ENCODE measurements at regions not wholly inside any gene's neighbourhood (a gene's known extent, or its start where the extent isn't known, plus 50 kb on each side); places are given as distances from the start of the nearest gene placed in this dataset.

DNA sequence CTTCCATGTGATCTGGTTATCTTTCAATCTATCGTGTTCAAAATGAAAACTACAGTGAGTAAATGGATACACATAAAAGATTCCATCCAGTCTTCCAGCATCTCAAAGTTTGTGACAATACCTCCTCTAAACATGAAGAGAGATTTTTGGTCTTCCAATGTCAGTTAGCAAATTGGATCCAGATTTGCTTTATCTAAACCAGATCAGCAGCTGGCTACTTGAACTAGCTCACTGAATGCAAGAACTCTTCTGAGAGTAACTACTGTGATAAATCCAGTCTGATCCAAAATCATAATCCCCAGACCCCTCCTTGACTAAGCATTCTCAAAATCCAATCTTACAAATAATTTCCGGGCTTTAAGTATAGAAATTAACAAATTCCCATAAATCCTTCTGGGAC lies 2177.9 kb upstream of the C9orf72 start:
- H3K4me1 Mint-ChIP-seq = no peaks in the 10 kb centered on the region
- H3K27me3 Mint-ChIP-seq (ENCODE audit: low read depth in 3 of 3) = peaks cover 0 to 2% (median 0%) of the 10 kb centered on the region in 3 donors

DNA sequence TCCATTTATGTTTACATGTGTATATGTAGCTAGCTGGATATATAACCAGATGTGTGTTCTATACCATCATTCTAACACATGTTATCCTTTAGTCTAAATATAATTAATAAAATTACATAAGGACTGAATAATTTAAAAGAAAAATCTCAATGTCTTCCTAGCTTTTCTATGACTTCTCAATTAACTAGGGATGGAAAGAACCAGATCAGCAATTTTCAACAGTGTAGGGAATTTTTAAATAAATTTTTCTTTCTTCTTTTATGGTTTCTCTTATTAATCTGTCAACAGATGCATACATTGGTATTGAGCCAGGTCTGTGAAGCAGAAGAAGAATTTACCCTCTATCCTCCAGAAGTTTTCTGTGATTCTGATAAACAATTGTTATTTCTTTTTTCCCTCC lies 2180.4 kb upstream of the C9orf72 start:
- no peak for DNase-seq
- Mint-ChIP-seq H3K4me1 (no peaks in the 10 kb centered on the region), H3K4me3 (no peak overlapping the region), H3K27me3 (ENCODE audit: low read depth in 3 of 3) (peaks cover 0 to 2% (median 0%) of the 10 kb centered on the region in 3 donors), H3K36me3 (no peaks in the 10 kb centered on the region), H3K9me3 (peaks cover 4 to 21% (median 10%) of the 10 kb centered on the region in 6 donors), H3K27ac (no peak overlapping the region)

More for the DNA sequence above, 2177.9 kb upstream of the C9orf72 start:
- H3K27ac Mint-ChIP-seq = no peak overlapping the region
- no peak for DNase-seq
- no peaks in the 10 kb centered on the region for H3K36me3 Mint-ChIP-seq
- H3K9me3 Mint-ChIP-seq = peaks cover 5 to 27% (median 12%) of the 10 kb centered on the region in 6 donors
- H3K4me3 Mint-ChIP-seq = no peak overlapping the region

DNA sequence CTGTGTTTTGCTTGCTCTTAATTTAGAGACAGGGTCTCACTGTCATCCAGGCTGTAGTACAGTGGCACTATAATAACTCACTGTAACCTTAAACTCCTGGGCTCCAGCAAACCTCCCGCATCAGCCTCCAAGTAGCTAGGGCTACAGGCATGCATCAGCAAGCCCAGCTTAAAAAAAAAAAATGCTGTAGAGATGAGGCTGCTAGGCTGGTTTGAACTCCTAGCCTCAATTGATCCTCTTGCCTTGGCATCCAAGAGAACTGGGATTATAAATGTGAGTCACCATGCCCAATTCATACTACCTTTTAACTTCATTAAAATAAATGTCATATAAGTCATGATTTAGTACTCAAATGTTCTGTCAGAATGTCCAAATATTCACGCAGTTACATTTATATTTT lies 2195.7 kb upstream of the C9orf72 start:
- Mint-ChIP-seq H3K9me3 (peaks cover 7 to 55% (median 14%) of the 10 kb centered on the region in 6 donors), H3K27ac (no peak overlapping the region), H3K36me3 (peaks cover 0 to 4% (median 4%) of the 10 kb centered on the region in 3 donors), H3K4me1 (peaks cover 0 to 1% of the 10 kb centered on the region in 2 donors), H3K4me3 (no peak overlapping the region), H3K27me3 (ENCODE audit: low read depth in 3 of 3) (peaks cover 0 to 3% (median 0%) of the 10 kb centered on the region in 3 donors)
- DNase-seq = no peak

DNA sequence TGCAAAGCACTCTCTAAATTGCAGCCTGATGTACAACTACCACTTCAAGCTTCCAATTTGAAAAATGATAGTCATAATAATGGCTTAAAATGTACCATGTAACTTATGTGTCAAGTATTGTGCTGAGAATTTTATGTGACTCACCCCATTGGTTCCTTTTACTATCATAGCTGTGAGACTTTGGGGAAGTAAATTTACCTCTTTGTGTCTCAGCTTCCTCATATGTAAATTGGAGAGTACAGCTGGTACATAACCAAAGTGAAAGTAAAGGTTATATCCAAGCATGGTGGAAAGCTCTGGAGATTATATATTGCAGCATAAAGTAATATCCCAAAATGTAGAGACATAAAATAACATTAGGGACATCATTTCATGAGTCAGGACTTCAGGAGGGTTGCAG lies 2200.4 kb upstream of the C9orf72 start:
- no peaks in the 10 kb centered on the region for H3K36me3 Mint-ChIP-seq
- no peak overlapping the region for H3K27ac Mint-ChIP-seq
- peaks cover 0 to 1% of the 10 kb centered on the region in 2 donors for H3K4me1 Mint-ChIP-seq
- DNase-seq = no peak
- peak overlapping the region in 1 of 5 donors; percentile 28 for H3K4me3 Mint-ChIP-seq
- peaks cover 0 to 1% (median 0%) of the 10 kb centered on the region in 3 donors for H3K27me3 Mint-ChIP-seq (ENCODE audit: low read depth in 3 of 3)
- peaks cover 3 to 31% (median 9%) of the 10 kb centered on the region in 6 donors for H3K9me3 Mint-ChIP-seq

DNA sequence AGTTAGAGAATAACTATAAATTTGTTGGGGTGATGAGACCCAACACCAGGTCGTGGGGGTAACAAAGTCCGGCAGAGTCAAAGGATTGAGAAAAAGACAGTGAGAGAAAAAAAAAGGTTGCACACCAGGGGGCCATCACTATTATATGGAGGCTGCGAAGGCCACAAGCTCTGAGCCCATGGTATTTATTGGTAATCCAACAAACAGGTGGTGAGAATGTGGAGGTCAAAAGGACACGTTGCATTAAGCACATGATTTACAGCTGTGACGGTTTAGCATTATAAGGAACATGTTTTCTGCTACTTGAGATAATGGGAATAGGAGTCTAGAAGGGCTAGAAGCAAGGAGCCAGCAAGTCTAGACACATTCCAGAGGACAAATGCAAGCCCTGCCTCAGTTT lies 2202.2 kb upstream of the C9orf72 start:
- Mint-ChIP-seq H3K27me3 (ENCODE audit: low read depth in 3 of 3) (no peaks in the 10 kb centered on the region), H3K36me3 (no peaks in the 10 kb centered on the region), H3K27ac (no peak overlapping the region), H3K9me3 (peaks cover 4 to 18% (median 13%) of the 10 kb centered on the region in 6 donors), H3K4me1 (peaks cover 0 to 1% of the 10 kb centered on the region in 2 donors), H3K4me3 (no peak overlapping the region)
- no peak for DNase-seq

DNA sequence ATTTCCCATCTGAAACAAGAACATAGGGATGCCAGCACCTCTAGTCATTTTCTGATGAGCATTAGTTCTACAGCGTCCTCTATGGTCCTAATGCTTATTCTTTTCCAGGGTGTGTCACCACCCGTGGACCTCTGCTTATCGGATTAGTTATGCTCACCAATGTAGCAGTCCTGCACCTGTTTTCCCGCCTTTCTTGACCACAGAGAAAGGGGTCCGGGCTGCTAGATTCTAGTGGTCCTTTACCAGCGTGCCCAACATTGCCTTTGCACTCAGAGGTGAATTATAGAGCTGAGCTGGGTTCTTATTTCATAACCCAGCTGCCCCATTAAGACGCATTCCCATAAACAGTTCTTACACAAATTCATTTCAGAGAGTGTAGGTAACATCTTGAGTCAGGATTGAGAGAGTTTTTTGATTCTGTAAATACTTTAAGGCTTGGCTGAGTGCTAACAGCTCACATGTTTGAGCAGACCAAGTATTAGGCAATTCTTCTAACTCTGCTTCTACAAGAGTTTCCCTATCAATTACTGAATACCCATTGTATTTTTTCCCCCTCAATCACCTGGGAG lies 2205.1 kb upstream of the C9orf72 start:
- H3K27ac Mint-ChIP-seq = no peak overlapping the region
- peaks cover 6 to 22% (median 10%) of the 10 kb centered on the region in 6 donors for H3K9me3 Mint-ChIP-seq
- H3K27me3 Mint-ChIP-seq (ENCODE audit: low read depth in 3 of 3) = no peaks in the 10 kb centered on the region
- no peak for DNase-seq
- no peaks in the 10 kb centered on the region for H3K36me3 Mint-ChIP-seq
- no peaks in the 10 kb centered on the region for H3K4me1 Mint-ChIP-seq
- H3K4me3 Mint-ChIP-seq = no peak overlapping the region

DNA sequence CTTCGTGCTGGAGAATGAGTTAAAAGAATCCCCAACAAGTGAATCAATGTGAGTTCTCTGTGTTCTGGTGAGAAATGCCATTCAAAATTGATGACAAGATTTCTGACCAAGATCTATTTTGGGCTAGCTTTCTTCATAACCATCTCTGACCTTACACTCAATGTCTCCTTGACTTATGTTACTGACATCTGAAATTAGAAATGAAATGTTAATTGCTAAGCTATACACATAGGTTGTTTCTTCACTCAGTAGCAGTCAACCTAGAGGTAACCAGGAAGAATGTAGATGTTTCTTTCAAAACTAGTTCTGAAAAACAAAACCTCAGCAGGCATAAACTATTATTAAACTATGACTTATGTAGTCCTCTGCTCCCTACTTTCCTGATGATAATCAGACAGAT lies 2220.7 kb upstream of the C9orf72 start:
- peaks cover 0 to 5% of the 10 kb centered on the region in 2 donors for H3K4me1 Mint-ChIP-seq
- no peak for DNase-seq
- no peak overlapping the region for H3K27ac Mint-ChIP-seq
- H3K9me3 Mint-ChIP-seq = peaks cover 0 to 10% (median 3%) of the 10 kb centered on the region in 6 donors
- H3K4me3 Mint-ChIP-seq = no peak overlapping the region
- peaks cover 0 to 1% (median 0%) of the 10 kb centered on the region in 3 donors for H3K27me3 Mint-ChIP-seq (ENCODE audit: low read depth in 3 of 3)
- H3K36me3 Mint-ChIP-seq = no peaks in the 10 kb centered on the region

DNA sequence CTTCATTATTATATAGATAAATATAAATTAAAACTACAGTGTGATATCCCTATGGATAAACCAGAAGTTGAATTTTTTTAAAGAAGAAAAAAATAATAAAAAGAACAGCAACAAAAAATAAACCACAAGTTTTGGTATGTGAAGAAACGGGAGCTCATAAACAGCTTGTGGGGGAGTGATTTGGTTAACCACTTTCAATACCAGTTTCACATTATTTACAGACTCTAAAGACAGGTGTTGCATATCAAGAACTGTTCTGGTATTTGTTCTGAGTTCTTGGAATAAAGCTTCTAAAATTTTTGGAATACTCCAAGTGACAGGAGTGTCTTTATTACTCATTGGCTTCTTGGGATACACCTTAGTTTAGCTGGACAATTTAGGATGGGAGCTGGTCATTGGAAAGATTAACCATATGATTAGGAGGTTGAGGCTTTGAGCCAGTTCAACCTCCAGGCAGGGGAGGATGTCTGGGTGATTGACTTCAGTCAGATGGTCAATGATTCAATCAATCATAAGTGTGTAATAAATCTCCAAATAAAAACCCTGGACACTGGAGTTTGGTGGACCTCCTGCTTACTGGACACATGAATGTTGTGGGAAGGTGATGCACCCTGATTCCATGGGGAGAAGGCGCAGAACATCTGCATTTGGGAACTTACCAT lies 2223.1 kb upstream of the C9orf72 start:
- H3K27me3 Mint-ChIP-seq (ENCODE audit: low read depth in 3 of 3) = peaks cover 0 to 1% (median 0%) of the 10 kb centered on the region in 3 donors
- no peak for DNase-seq
- no peak overlapping the region for H3K4me3 Mint-ChIP-seq
- peaks cover 2 to 13% (median 7%) of the 10 kb centered on the region in 6 donors for H3K9me3 Mint-ChIP-seq
- H3K4me1 Mint-ChIP-seq = peaks cover 0 to 5% of the 10 kb centered on the region in 2 donors
- H3K27ac Mint-ChIP-seq = no peak overlapping the region
- H3K36me3 Mint-ChIP-seq = no peaks in the 10 kb centered on the region

DNA sequence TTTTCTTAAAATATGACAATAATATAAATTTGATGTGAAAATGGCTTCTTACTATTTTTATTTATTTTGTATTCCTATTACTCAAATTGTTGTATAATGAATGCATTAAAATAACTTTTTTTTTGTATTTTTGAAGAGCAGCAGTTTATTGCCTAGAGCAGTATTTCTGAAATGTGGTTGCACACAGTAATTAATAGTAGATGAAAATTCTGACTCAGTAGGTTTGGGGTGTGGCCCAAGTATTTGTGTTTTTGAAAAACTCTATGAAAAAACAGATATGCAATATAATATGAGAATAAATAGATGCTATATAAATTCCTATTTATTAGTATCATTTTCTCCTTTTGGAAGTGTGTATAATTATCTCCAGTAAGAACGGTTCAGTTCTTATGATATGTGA lies 2225.3 kb upstream of the C9orf72 start:
- Mint-ChIP-seq H3K27me3 (ENCODE audit: low read depth in 3 of 3) (no peaks in the 10 kb centered on the region), H3K27ac (no peak overlapping the region), H3K36me3 (no peaks in the 10 kb centered on the region), H3K9me3 (peaks cover 3 to 18% (median 7%) of the 10 kb centered on the region in 6 donors), H3K4me3 (no peak overlapping the region), H3K4me1 (peaks cover 0 to 5% of the 10 kb centered on the region in 2 donors)
- no peak for DNase-seq

DNA sequence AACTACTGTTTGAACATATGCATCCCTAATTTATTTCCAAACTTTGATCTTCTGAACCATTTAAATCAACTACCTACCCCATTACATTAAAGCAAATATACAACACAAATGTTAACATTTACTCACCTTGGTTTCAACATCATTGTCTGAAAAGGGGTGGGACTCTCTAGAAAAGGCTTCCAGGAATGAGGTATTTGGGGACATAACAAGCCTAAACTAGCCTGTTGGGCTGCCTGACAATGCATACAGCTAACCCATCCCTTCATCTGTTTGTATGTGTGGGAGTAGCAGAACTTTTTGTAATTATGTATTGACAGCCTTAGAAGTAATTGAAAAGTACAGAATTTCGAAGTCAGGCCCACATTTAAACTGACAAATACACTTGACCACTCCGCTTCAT lies 2225.9 kb upstream of the C9orf72 start:
- peaks cover 0 to 5% of the 10 kb centered on the region in 2 donors for H3K4me1 Mint-ChIP-seq
- H3K36me3 Mint-ChIP-seq = no peaks in the 10 kb centered on the region
- no peak overlapping the region for H3K4me3 Mint-ChIP-seq
- no peak overlapping the region for H3K27ac Mint-ChIP-seq
- peaks cover 3 to 18% (median 8%) of the 10 kb centered on the region in 6 donors for H3K9me3 Mint-ChIP-seq
- DNase-seq = no peak
- no peaks in the 10 kb centered on the region for H3K27me3 Mint-ChIP-seq (ENCODE audit: low read depth in 3 of 3)

DNA sequence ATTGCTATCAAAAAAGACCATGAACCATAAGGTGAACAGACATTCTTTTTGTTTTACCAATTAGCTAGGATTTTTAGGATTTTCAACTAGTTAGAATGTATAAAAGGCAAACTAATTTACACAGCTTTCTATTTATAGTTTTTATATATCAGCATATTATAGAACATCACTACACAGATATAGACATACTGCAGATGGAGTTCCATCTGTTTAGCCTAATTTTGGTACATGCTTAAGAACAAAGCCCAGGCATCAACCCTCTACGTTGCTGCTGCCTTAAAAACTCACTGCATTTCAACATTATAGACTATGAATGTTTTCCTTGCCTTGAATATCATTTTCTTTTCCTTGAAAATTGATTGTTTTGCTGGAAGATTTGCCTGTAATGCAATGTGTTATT lies 2227.5 kb upstream of the C9orf72 start:
- peaks cover 3 to 18% (median 6%) of the 10 kb centered on the region in 6 donors for H3K9me3 Mint-ChIP-seq
- no peak overlapping the region for H3K4me3 Mint-ChIP-seq
- H3K27ac Mint-ChIP-seq = no peak overlapping the region
- peaks cover 0 to 5% of the 10 kb centered on the region in 2 donors for H3K4me1 Mint-ChIP-seq
- no peaks in the 10 kb centered on the region for H3K27me3 Mint-ChIP-seq (ENCODE audit: low read depth in 3 of 3)
- DNase-seq = no peak
- no peaks in the 10 kb centered on the region for H3K36me3 Mint-ChIP-seq

DNA sequence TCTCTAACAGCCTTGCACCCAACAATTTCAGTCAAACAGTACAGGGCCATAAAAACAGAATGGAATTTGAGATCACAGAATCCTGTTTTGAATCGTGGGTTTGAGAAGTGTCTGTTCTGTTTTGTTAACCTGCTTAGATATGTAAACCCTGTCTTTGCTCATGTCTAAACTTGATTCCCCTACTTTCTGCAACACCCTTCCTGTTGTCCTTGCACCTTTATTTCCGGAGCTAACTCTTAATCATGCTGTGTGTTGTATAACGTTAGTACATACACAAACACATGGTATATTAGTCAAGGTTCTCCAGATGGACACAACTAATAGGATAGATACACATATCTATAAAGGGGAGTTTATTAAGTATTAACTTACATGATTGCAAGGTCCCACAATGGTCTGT lies 2229.2 kb upstream of the C9orf72 start:
- Mint-ChIP-seq H3K4me1 (no peaks in the 10 kb centered on the region), H3K27ac (no peak overlapping the region), H3K4me3 (no peak overlapping the region), H3K36me3 (no peaks in the 10 kb centered on the region), H3K27me3 (ENCODE audit: low read depth in 3 of 3) (no peaks in the 10 kb centered on the region), H3K9me3 (peaks cover 4 to 18% (median 8%) of the 10 kb centered on the region in 6 donors)
- no peak for DNase-seq

DNA sequence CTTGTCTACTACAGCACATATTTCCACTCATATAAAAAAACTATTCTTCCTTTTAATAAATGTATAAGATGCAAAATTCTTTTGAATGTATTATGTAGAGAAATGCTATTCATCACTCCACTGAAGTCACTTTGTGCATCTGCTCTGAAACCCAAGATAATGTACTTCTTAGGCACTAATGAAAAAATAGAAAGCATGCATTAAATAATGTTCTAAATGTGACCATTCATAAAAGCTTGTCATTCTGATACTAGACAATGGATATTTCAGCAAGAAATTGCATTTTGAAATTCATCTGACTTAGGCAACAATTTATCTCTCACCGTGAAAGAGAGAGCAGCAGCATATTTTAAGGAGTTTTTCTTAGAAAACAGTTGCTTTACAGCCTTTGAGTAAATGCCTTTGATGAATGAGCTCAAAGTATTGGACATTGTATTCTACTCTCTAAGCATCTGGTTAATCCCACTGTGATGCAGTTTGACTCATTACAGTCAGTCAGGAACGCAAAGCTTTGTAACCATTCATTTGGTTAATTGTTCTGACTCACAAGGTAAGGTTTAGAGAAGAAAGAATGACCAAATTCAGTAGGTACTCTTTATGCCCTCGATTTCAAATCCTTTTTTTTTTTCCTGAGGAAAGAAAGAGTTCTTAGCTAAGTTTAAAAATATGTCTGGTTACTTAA lies 2233.8 kb upstream of the C9orf72 start:
- Mint-ChIP-seq H3K27me3 (ENCODE audit: low read depth in 3 of 3) (peaks cover 0 to 1% (median 0%) of the 10 kb centered on the region in 3 donors), H3K4me3 (no peak overlapping the region), H3K9me3 (peaks cover 12 to 43% (median 21%) of the 10 kb centered on the region in 6 donors), H3K27ac (no peak overlapping the region), H3K4me1 (no peaks in the 10 kb centered on the region), H3K36me3 (no peaks in the 10 kb centered on the region)
- no peak for DNase-seq
